H1 (cell line): ENCODE measurements at regions not wholly inside any gene's neighbourhood (a gene's known extent, or its start where the extent isn't known, plus 50 kb on each side); places are given as distances from the start of the nearest gene placed in this dataset.

Source experiments
- CTCF ChIA-PET: fragments of 300-600 bp; sonication (Branson Sonifier 250); formaldehyde crosslinking; loops from one replicate; lab custom pipeline; 2021; ENCODE audit not compliant: partially characterized antibody; lab: Charles Lee
- POLR2A ChIA-PET: fragments of 300-600 bp; sonication (Branson Sonifier 250); formaldehyde crosslinking; loops from one replicate; lab custom pipeline; 2021; ENCODE audit warnings: inconsistent platforms; ENCODE audit not compliant: partially characterized antibody; lab: Charles Lee
- DNase-seq, 2 experiments: peaks; one replicate each; pipeline versions ENCODE4 v3.0.0 to v3.0.0-alpha.2; 2010 to 2022; ENCODE audit warnings: low spot score in 2 of 2, low read depth in 1 of 2, mixed read lengths in 1 of 2
- FAIRE-seq: peaks from 2 replicates; lab custom pipeline; 2011; peaks lifted over from hg19 to GRCh38; lab: Jason Lieb, UNC
- H2AFZ ChIP-seq: 2 replicates; pipeline ENCODE4 v1.8.1; 2012; ENCODE audit warnings: low read length, inconsistent platforms
- H2AK5ac ChIP-seq: 2 replicates; pipeline ENCODE4 v1.6.1; 2013; ENCODE audit warnings: low read depth, low read length
- H2BK120ac ChIP-seq: replicated peaks from 2 replicates; pipeline ENCODE3; 2013; ENCODE audit warnings: low read depth, low read length, inconsistent platforms
- H2BK12ac ChIP-seq: 2 replicates; pipeline ENCODE4 v1.6.1; 2013; ENCODE audit warnings: low read depth, low read length
- H2BK15ac ChIP-seq: 2 replicates; pipeline ENCODE4 v1.6.1; 2013; ENCODE audit warnings: low read length
- H2BK20ac ChIP-seq: 2 replicates; pipeline ENCODE4 v1.6.1; 2013; ENCODE audit warnings: low read length
- H2BK5ac ChIP-seq: 2 replicates; pipeline ENCODE4 v1.6.1; 2013; ENCODE audit warnings: low read depth, low read length
- H3K14ac ChIP-seq: 2 replicates; pipeline ENCODE4 v1.6.1; 2013; ENCODE audit warnings: inconsistent platforms; ENCODE audit not compliant: insufficient read length
- H3K18ac ChIP-seq: 2 replicates; pipeline ENCODE4 v1.6.1; 2013; ENCODE audit warnings: low read length; ENCODE audit errors: extremely low read depth
- H3K23ac ChIP-seq: 2 replicates; pipeline ENCODE4 v1.6.1; 2013; ENCODE audit warnings: inconsistent platforms; ENCODE audit not compliant: insufficient read length
- H3K23me2 ChIP-seq: 2 replicates; pipeline ENCODE4 v1.6.1; 2013; ENCODE audit warnings: low read depth, low read length
- H3K27ac ChIP-seq: 2 replicates; pipeline ENCODE4 v1.6.1; 2011; ENCODE audit warnings: low read depth, low read length, inconsistent platforms
- H3K27me3 ChIP-seq, 4 experiments: replicated peaks in 1 of 4; 1 replicate in 1 of 4; 2 replicates in 3 of 4; pipeline versions ENCODE4 v1.6.1 to v1.8.1; 2011 to 2013; ENCODE audit warnings: low read length in 3 of 4, mild to moderate bottlenecking in 3 of 4, inconsistent platforms in 2 of 4, mixed read lengths in 2 of 4, moderate library complexity in 1 of 4; ENCODE audit not compliant: control insufficient read depth in 3 of 4, insufficient read depth in 3 of 4; ENCODE audit errors: extremely low read depth in 1 of 4
- H3K36me3 ChIP-seq, 4 experiments: 2 replicates each; pipeline versions ENCODE4 v1.6.1 to v1.8.1; 2011 to 2013; ENCODE audit warnings: mild to moderate bottlenecking in 4 of 4, low read length in 3 of 4, moderate library complexity in 2 of 4, control low read depth in 1 of 4, inconsistent platforms in 1 of 4; ENCODE audit not compliant: insufficient read depth in 4 of 4, control insufficient read depth in 2 of 4
- H3K4ac ChIP-seq: replicated peaks from 2 replicates; pipeline ENCODE3; 2013; ENCODE audit warnings: low read length, low read depth, mixed read lengths, inconsistent platforms; ENCODE audit not compliant: insufficient read length
- H3K4me1 ChIP-seq, 4 experiments: replicated peaks in 1 of 4; 1 replicate in 1 of 4; 2 replicates in 3 of 4; pipeline versions ENCODE4 v1.6.1 to v1.8.1; 2011 to 2013; ENCODE audit warnings: low read length in 3 of 4, inconsistent platforms in 2 of 4, mixed read lengths in 1 of 4; ENCODE audit not compliant: insufficient read depth in 4 of 4, control insufficient read depth in 3 of 4
- H3K4me2 ChIP-seq, 2 experiments: 2 replicates each; pipeline versions ENCODE4 v1.6.1 to v1.8.1; 2011 to 2013; ENCODE audit warnings: low read depth in 2 of 2, low read length in 2 of 2, control low read depth in 1 of 2, inconsistent platforms in 1 of 2, mild to moderate bottlenecking in 1 of 2; ENCODE audit not compliant: insufficient read depth in 1 of 2
- H3K4me3 ChIP-seq, 4 experiments: fragments of 200-600, 300-600 bp in 1 of 4; sonication (generic), shearing (Covaris generic), sonication (Bioruptor Twin) in 1 of 4; 2 replicates each; pipeline versions ENCODE4 v1.5.1 to v1.8.1; 2011 to 2016; ENCODE audit warnings: low read length in 4 of 4, low read depth in 3 of 4, control low read depth in 2 of 4, inconsistent platforms in 2 of 4, mild to moderate bottlenecking in 2 of 4, mixed read lengths in 1 of 4, moderate library complexity in 1 of 4; ENCODE audit not compliant: insufficient read depth in 2 of 4; ENCODE audit errors: extremely low read depth in 1 of 4
- H3K56ac ChIP-seq: replicated peaks from 2 replicates; pipeline ENCODE3; 2013; ENCODE audit warnings: low read depth, mild to moderate bottlenecking, mixed read lengths, low read length, inconsistent platforms; ENCODE audit not compliant: insufficient read length
- H3K79me1 ChIP-seq: 2 replicates; pipeline ENCODE4 v1.6.1; 2013; ENCODE audit warnings: low read depth, low read length, control low read depth
- H3K79me2 ChIP-seq, 2 experiments: 2 replicates each; pipeline versions ENCODE4 v1.6.1 to v1.8.1; 2012 to 2013; ENCODE audit warnings: low read length in 2 of 2, mild to moderate bottlenecking in 2 of 2, inconsistent platforms in 1 of 2; ENCODE audit not compliant: insufficient read depth in 2 of 2, control insufficient read depth in 1 of 2
- H3K9ac ChIP-seq, 4 experiments: replicated peaks in 1 of 4; 1 replicate in 1 of 4; 2 replicates in 3 of 4; pipeline versions ENCODE4 v1.6.1 to v1.8.1; 2011 to 2013; ENCODE audit warnings: low read depth in 3 of 4, low read length in 3 of 4, control low read depth in 2 of 4, mild to moderate bottlenecking in 2 of 4, moderate library complexity in 2 of 4, inconsistent platforms in 1 of 4; ENCODE audit errors: extremely low read depth in 1 of 4
- H3K9me3 ChIP-seq, 2 experiments: 2 replicates each; pipeline versions ENCODE4 v1.6.1 to v1.8.1; 2012 to 2013; ENCODE audit warnings: mild to moderate bottlenecking in 2 of 2, moderate library complexity in 2 of 2, control low read depth in 1 of 2, inconsistent platforms in 1 of 2, low read depth in 1 of 2, low read length in 1 of 2, mixed read lengths in 1 of 2; ENCODE audit not compliant: insufficient read depth in 2 of 2
- H4K20me1 ChIP-seq, 2 experiments: replicated peaks in 1 of 2; 2 replicates each; pipeline versions ENCODE3 to v1.8.1; 2011 to 2013; ENCODE audit warnings: inconsistent platforms in 2 of 2, low read length in 2 of 2, mild to moderate bottlenecking in 1 of 2; ENCODE audit not compliant: insufficient read depth in 2 of 2, control insufficient read depth in 1 of 2
- H4K5ac ChIP-seq: 2 replicates; pipeline ENCODE4 v1.6.1; 2013; ENCODE audit warnings: low read length, low read depth, mixed read lengths, inconsistent platforms; ENCODE audit not compliant: insufficient read length
- H4K8ac ChIP-seq: 2 replicates; pipeline ENCODE4 v1.8.0; 2013; ENCODE audit warnings: mild to moderate bottlenecking, moderate library complexity, low read length, inconsistent platforms; ENCODE audit not compliant: insufficient read depth; ENCODE audit errors: extremely low read depth
- H4K91ac ChIP-seq: replicated peaks from 2 replicates; pipeline ENCODE3; 2013; ENCODE audit warnings: low read length, mixed read lengths, inconsistent platforms; ENCODE audit not compliant: insufficient read length
- MAFK ChIP-seq: IDR thresholded peaks from 2 replicates; pipeline ENCODE4 v1.6.1; 2012; ENCODE audit warnings: low read depth, mild to moderate bottlenecking, improper control_type of control experiment, low read length
- POLR2AphosphoS5 ChIP-seq: IDR thresholded peaks from 2 replicates; pipeline ENCODE4 v1.6.1; 2011; ENCODE audit warnings: low read depth, low read length

DNA sequence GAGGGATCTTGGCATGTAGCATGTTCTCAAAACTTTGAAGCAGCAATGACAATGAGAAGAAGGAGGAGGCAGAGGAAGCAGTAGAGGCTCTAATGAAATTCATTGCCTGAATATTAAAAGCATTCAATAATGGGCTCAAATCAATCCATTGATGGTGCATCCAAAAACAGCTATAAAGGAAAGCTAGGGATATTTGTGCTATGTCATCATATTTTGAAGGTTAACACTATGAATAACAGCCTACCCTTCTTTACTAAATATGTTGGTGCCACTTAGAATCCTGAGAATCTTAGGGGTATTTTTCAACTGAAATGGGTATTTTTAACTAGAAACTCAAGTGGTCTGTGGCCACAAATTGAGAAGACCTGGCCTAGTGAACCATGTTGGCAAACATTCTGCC is 153.7 kb downstream of the SETD4 start:
- Histone ChIP-seq H4K8ac (no peak overlapping the region), H2BK15ac (no peak overlapping the region), H2AK5ac (no peak overlapping the region), H3K23me2 (no peaks in the 10 kb centered on the region), H2AFZ (no peak overlapping the region), H3K79me2 (no peaks in the 10 kb centered on the region), H3K23ac (no peak overlapping the region), H3K4me1 (peaks cover 0 to 2% (median 0%) of the 10 kb centered on the region in 4 experiments; a peak in 2 of 7 replicates), H3K4ac (no peak overlapping the region), H2BK20ac (no peak overlapping the region), H3K4me3 (no peak overlapping the region), H3K14ac (no peak overlapping the region), H3K9ac (no peak overlapping the region), H4K20me1 (no peaks in the 10 kb centered on the region), H3K9me3 (no peaks in the 10 kb centered on the region; a peak in 1 of 4 replicates), H3K27me3 (no peaks in the 10 kb centered on the region), H3K18ac (no peak overlapping the region), H3K56ac (no peak overlapping the region), H2BK12ac (no peak overlapping the region), H2BK5ac (no peak overlapping the region), H3K79me1 (no peaks in the 10 kb centered on the region), H3K4me2 (no peak overlapping the region), H3K36me3 (no peaks in the 10 kb centered on the region), H4K5ac (no peak overlapping the region), H3K27ac (no peak overlapping the region), H2BK120ac (no peak overlapping the region), H4K91ac (no peak overlapping the region)
- TF ChIP-seq MAFK (peak; percentile 53; the same call in 1 of the 2 replicates), POLR2AphosphoS5 (no peak)
- FAIRE-seq (no peak), DNase-seq (no peak)
- ChIA-PET POLR2A (no interaction called here), CTCF (no interaction called here)
